GM23248 (cell line): ENCODE measurements at regions not wholly inside any gene's neighbourhood (a gene's known extent, or its start where the extent isn't known, plus 50 kb on each side); places are given as distances from the start of the nearest gene placed in this dataset.

ENCODE experiments used
- DNase-seq: peaks from one replicate; pipeline ENCODE4 v3.0.0-alpha.2; 2015
- H2AFZ ChIP-seq: fragments of 200-600 bp; sonication (generic); 2 replicates; pipeline ENCODE4 v1.6.1; 2016; ENCODE audit warnings: antibody characterized with exemption
- H3F3A ChIP-seq: fragments of 200-600 bp; sonication (generic); 2 replicates; pipeline ENCODE4 v1.6.1; 2016; ENCODE audit warnings: mild to moderate bottlenecking, antibody characterized with exemption, mixed run types; ENCODE audit not compliant: insufficient read depth
- H3K27ac ChIP-seq: fragments of 200-600 bp; sonication (generic); 2 replicates; pipeline ENCODE4 v1.5.1; 2016; ENCODE audit warnings: mild to moderate bottlenecking
- H3K27me3 ChIP-seq: fragments of 200-600 bp; sonication (generic); replicated peaks from 2 replicates; pipeline ENCODE4 v1.6.1; 2016; ENCODE audit warnings: mild to moderate bottlenecking; ENCODE audit not compliant: insufficient read depth
- H3K36me3 ChIP-seq: fragments of 200-600 bp; sonication (generic); 2 replicates; pipeline ENCODE4 v1.6.1; 2016; ENCODE audit warnings: low read depth, mild to moderate bottlenecking
- H3K4me1 ChIP-seq: fragments of 200-600 bp; sonication (generic); 2 replicates; pipeline ENCODE4 v1.6.1; 2016; ENCODE audit warnings: mild to moderate bottlenecking; ENCODE audit not compliant: insufficient read depth
- H3K4me2 ChIP-seq: fragments of 200-600 bp; sonication (generic); one replicate; pipeline ENCODE4 v1.6.1; 2016; ENCODE audit warnings: mild to moderate bottlenecking; ENCODE audit not compliant: unreplicated experiment
- H3K4me3 ChIP-seq: fragments of 200-600 bp; sonication (generic); 2 replicates; pipeline ENCODE4 v1.5.1; 2016; ENCODE audit warnings: mild to moderate bottlenecking
- H3K79me2 ChIP-seq: fragments of 200-600 bp; sonication (generic); 2 replicates; pipeline ENCODE4 v1.6.1; 2016; ENCODE audit warnings: mild to moderate bottlenecking; ENCODE audit not compliant: insufficient read depth
- H3K9ac ChIP-seq: fragments of 200-600 bp; sonication (generic); 2 replicates; pipeline ENCODE4 v1.6.1; 2016; ENCODE audit warnings: mild to moderate bottlenecking
- H3K9me2 ChIP-seq: fragments of 200-600 bp; sonication (generic); 2 replicates; pipeline ENCODE4 v1.6.1; 2016; ENCODE audit warnings: mixed run types, mild to moderate bottlenecking, moderate library complexity; ENCODE audit not compliant: insufficient read depth
- H3K9me3 ChIP-seq: fragments of 200-600 bp; sonication (generic); one replicate; pipeline ENCODE4 v1.6.1; 2017; ENCODE audit warnings: low read depth
- H4K20me1 ChIP-seq: fragments of 200-600 bp; sonication (generic); 2 replicates; pipeline ENCODE4 v1.6.0; 2016; ENCODE audit not compliant: insufficient read depth
- EZH2 ChIP-seq: fragments of 200-600 bp; sonication (generic); IDR thresholded peaks from 2 replicates; pipeline ENCODE4 v1.6.1; 2018; ENCODE audit warnings: antibody characterized with exemption, mild to moderate bottlenecking; ENCODE audit not compliant: insufficient read depth, poor library complexity, severe bottlenecking
- EZH2phosphoT487 ChIP-seq: fragments of 200-600 bp; sonication (generic); IDR thresholded peaks from 2 replicates; pipeline ENCODE4 v1.6.1; 2018; ENCODE audit warnings: antibody characterized with exemption, moderate library complexity, mild to moderate bottlenecking, low read depth; ENCODE audit not compliant: insufficient read depth
- WGBS, 2 experiments: methylation state at CpG; one replicate each; pipeline ENCODE4 v1.1.6; 2015 to 2017; ENCODE audit warnings: low lambda C conversion rate in 2 of 2, low coverage in 1 of 2; ENCODE audit errors: missing lambda C conversion rate in 2 of 2; 5-methylcytosine and 5-hydroxymethylcytosine counted together
- in situ Hi-C: fragments of 300-500 bp; cut with MboI; formaldehyde crosslinking; loops from 2 replicates; pipeline ENCODE4 v1.15.0; 2020

DNA sequence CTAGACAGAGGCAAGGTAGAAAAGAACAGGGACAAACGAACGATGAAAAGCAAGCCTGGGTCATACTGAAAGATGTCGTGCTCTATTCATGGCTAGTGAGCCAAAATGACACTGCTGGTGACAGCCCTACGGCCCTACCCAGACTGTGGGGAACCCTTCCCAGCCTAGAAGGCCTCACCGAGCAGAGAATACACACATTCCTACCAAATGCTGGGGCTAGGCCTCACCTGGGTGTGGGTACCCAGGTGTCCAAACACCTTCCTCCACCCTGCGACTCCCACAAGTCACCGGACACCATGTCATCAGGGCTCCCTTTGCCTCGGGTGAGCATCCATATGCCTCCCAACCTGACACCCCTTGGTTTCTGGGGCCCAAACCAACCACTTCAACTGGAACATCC, 85.3 kb upstream of the DOCK9 start:
- no peaks in the 10 kb centered on the region for H3K36me3 ChIP-seq
- H3K9me3 ChIP-seq = no peaks in the 10 kb centered on the region
- TF ChIP-seq EZH2 (no peak), EZH2phosphoT487 (no peak)
- in situ Hi-C loops = no loop called here
- H3F3A ChIP-seq = peaks cover 20% of the 10 kb centered on the region
- no peaks in the 10 kb centered on the region for H3K27me3 ChIP-seq
- DNase-seq = no peak
- no peak overlapping the region for H3K9ac ChIP-seq
- H3K79me2 ChIP-seq = no peaks in the 10 kb centered on the region
- no peaks in the 10 kb centered on the region for H3K9me2 ChIP-seq
- WGBS, 2 experiments = 86 to 92% methylated on average over 8 of the region's 8 CpGs
- H3K4me3 ChIP-seq = no peak overlapping the region
- H2AFZ ChIP-seq = no peak overlapping the region; the same call in 1 of the 2 replicates
- H4K20me1 ChIP-seq = no peaks in the 10 kb centered on the region
- peaks cover 30% of the 10 kb centered on the region for H3K4me1 ChIP-seq
- no peak overlapping the region for H3K4me2 ChIP-seq
- no peak overlapping the region for H3K27ac ChIP-seq

DNA sequence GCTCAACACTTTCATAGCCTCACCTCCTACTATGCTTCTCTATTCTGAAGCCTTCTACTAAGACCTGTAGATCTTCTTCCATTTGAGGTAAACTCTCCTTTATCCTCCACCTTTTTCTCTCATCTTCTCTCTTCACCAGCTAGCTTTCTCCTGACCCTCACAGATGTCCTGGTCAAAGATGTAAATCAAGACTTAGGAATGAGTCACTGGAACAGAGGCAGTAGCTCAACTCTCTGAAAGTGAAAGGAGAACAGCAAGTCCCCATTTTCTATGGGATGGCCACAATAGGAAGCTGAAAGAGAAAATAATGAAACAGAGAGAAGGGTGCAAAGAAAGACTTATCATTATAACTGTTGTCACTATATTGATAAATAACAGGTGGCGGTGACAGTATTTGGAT, 86.1 kb upstream of the DOCK9 start:
- Histone ChIP-seq H2AFZ (peak overlapping the region; percentile 22; the same call in 1 of the 2 replicates), H3K9me3 (no peaks in the 10 kb centered on the region), H3K4me3 (no peak overlapping the region), H3K4me2 (no peak overlapping the region), H3K36me3 (no peaks in the 10 kb centered on the region), H4K20me1 (no peaks in the 10 kb centered on the region), H3K4me1 (peaks cover 31% of the 10 kb centered on the region), H3K79me2 (no peaks in the 10 kb centered on the region), H3K9ac (no peak overlapping the region), H3K27ac (no peak overlapping the region), H3F3A (peaks cover 28% of the 10 kb centered on the region), H3K9me2 (no peaks in the 10 kb centered on the region), H3K27me3 (no peaks in the 10 kb centered on the region)
- no peak for TF ChIP-seq EZH2phosphoT487
- no peak for TF ChIP-seq EZH2
- in situ Hi-C loops = no loop called here
- peak; percentile 37 for DNase-seq
- WGBS, 2 experiments = 96 to 100% methylated on average over 1 of the region's 1 CpG

DNA sequence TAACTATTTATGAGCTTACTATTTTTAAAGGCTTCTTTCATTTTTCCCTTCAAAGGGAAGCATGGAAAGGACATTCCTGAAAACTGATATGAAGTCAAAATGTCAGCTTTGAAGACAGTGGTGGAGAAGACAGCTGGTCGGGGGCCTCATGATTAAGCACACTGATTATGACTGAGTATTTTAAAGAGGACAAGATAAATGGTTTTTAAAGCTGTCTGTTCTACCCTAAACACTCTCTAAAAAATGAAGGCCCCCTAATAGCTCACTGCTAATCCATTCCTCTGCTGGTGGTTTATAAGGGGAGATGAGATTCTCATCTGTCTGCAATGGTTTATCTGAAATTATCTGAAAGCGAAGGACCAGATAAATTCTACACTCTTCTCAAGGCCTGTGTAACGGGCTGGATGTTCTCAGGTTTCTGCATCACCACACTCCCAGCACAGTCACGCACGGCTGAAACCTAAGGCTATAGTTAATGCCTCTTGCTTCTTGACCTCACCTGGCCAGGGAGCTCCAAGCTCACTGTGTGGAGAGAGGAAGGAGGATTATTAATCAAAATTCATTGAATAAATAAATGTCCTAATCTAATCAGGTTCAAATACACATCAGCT, 86.9 kb upstream of the DOCK9 start:
- Histone ChIP-seq H4K20me1 (no peaks in the 10 kb centered on the region), H3F3A (peaks cover 29% of the 10 kb centered on the region), H3K4me3 (no peak overlapping the region), H3K27me3 (no peaks in the 10 kb centered on the region), H3K27ac (no peak overlapping the region), H3K9me3 (no peaks in the 10 kb centered on the region), H3K79me2 (no peaks in the 10 kb centered on the region), H3K4me2 (no peak overlapping the region), H3K4me1 (peaks cover 31% of the 10 kb centered on the region), H2AFZ (no peak overlapping the region), H3K36me3 (no peaks in the 10 kb centered on the region), H3K9ac (no peak overlapping the region), H3K9me2 (no peaks in the 10 kb centered on the region)
- DNase-seq = no peak
- 95% methylated on average over 5 of the region's 5 CpGs for WGBS, 2 experiments
- in situ Hi-C loops = no loop called here
- TF ChIP-seq EZH2phosphoT487 (no peak), EZH2 (no peak)

GRCh38 chr13:99065235-99066015, 87.6 kb upstream of the DOCK9 start:
- Histone ChIP-seq H3K36me3 (no peaks in the 10 kb centered on the region), H3K9ac (no peak overlapping the region), H3K4me3 (no peak overlapping the region), H4K20me1 (no peaks in the 10 kb centered on the region), H3K9me3 (no peaks in the 10 kb centered on the region), H3K4me1 (peaks cover 31% of the 10 kb centered on the region), H3K27me3 (no peaks in the 10 kb centered on the region), H3F3A (peaks cover 29% of the 10 kb centered on the region), H3K4me2 (no peak overlapping the region), H3K79me2 (no peaks in the 10 kb centered on the region), H2AFZ (no peak overlapping the region), H3K9me2 (no peaks in the 10 kb centered on the region), H3K27ac (no peak overlapping the region)
- no peak for DNase-seq
- in situ Hi-C loops = no loop called here
- 97 to 98% methylated on average over 7 of the region's 7 CpGs for WGBS, 2 experiments
- no peak for TF ChIP-seq EZH2
- TF ChIP-seq EZH2phosphoT487 = no peak
